Choroid plexus epithelial cell (primary cell): ENCODE measurements at regions not wholly inside any gene's neighbourhood (a gene's known extent, or its start where the extent isn't known, plus 50 kb on each side); places are given as distances from the start of the nearest gene placed in this dataset.

Experiments used
- DNase-seq: peaks from one replicate; pipeline ENCODE4 v3.0.0-alpha.2; 2010; ENCODE audit warnings: low read depth
- H3K4me3 ChIP-seq: 2 replicates; pipeline ENCODE4 v1.5.1; 2011; ENCODE audit warnings: low read depth, mild to moderate bottlenecking, control low read depth, low read length, moderate library complexity
- TF ChIP-seq, protein P1 (sequence below): conservative IDR thresholded peaks from 2 replicates; pipeline ENCODE4 v1.5.1; 2011; ENCODE audit warnings: low read depth, mild to moderate bottlenecking, control low read depth, inconsistent platforms, low read length, moderate library complexity

DNA sequence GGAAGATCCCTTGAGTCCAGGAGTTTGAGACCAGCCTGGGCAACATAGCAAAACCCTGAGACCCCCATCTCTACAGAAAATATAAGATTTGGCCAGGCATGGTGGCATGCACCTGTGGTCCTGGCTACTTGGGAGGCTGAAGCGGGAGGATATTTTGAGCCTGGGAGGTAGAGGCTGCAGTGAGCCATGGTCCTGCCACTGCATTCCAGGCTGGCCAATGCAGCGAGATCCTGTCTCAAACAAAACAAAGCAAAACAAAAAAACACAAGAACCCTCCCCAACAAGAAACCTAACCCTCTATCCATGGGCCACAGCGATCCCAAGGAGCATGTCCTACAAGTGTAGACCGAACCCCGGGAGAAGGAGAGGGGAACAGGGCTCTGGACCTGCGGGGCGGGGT, 133.3 kb downstream of the MGAT5B start:
- TF ChIP-seq, protein P1, sequence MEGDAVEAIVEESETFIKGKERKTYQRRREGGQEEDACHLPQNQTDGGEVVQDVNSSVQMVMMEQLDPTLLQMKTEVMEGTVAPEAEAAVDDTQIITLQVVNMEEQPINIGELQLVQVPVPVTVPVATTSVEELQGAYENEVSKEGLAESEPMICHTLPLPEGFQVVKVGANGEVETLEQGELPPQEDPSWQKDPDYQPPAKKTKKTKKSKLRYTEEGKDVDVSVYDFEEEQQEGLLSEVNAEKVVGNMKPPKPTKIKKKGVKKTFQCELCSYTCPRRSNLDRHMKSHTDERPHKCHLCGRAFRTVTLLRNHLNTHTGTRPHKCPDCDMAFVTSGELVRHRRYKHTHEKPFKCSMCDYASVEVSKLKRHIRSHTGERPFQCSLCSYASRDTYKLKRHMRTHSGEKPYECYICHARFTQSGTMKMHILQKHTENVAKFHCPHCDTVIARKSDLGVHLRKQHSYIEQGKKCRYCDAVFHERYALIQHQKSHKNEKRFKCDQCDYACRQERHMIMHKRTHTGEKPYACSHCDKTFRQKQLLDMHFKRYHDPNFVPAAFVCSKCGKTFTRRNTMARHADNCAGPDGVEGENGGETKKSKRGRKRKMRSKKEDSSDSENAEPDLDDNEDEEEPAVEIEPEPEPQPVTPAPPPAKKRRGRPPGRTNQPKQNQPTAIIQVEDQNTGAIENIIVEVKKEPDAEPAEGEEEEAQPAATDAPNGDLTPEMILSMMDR, result no peak
- no peak overlapping the region for H3K4me3 ChIP-seq
- no peak for DNase-seq

DNA sequence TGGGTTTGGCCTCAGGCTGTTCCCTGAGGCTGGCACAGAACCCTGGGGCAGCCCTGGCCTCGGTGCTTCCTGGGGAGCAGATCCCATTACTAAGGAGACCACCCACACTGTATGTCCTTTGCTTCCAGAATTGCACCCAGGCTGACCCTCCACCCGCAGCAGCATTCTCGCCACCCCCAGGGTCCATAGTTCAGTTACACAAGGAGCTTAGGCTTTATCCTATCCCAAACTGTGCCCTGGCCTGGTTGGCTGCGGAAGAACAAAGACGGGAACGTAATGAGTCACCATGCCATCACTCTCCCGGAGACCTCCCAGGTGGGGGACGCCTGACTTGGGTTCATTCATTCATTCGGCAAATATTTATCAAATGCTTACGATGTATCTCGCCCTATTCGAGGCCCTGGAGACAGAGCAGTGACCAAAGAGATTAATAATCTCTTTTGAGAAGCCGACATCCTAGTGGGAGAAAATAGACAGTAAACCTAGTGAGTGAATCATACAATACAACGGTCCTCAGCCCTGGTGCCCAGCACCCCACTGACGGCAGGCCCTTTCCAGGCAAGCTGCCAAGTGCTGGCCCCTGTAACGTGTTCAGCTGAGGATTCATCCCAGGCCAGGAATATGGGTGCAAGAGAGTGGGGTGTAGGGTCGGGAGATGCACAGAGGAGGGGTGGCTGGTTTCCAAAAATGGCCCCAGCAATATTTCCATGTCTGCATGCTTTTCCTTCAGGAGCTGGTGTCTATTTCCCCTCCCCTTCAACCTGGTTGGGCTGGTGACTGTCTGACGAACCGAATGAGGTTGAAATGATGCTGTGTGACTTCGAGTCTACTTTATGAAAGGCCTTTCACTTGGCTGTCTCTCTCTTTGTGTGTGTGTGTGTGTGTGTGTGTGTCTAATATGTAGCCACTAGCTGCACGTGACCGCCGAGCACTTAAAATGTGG, 134.2 kb downstream of the MGAT5B start:
- no peak overlapping the region for H3K4me3 ChIP-seq
- TF ChIP-seq, protein P1, result no peak
- peak; percentile 55 for DNase-seq

DNA sequence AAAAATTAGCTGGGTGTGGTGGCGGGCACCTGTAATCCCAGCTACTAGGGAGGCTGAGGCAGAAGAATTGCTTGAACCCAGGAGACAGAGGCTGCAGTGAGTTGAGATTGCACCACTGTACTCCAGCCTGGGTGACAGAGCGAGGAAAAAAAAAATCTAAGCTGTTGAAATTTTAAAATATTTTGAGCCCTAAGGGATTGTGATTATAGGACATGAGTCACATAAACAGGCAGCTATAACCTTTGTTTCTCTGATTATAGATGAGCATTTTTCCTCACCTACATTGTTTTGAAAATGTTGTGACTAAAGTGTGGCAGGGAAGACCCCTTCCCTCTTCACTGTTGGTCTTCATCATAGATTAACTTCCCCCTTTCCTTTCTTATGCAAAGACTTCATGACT, 135.5 kb downstream of the MGAT5B start:
- DNase-seq, result no peak
- no peak overlapping the region for H3K4me3 ChIP-seq
- TF ChIP-seq, protein P1, result no peak

DNA sequence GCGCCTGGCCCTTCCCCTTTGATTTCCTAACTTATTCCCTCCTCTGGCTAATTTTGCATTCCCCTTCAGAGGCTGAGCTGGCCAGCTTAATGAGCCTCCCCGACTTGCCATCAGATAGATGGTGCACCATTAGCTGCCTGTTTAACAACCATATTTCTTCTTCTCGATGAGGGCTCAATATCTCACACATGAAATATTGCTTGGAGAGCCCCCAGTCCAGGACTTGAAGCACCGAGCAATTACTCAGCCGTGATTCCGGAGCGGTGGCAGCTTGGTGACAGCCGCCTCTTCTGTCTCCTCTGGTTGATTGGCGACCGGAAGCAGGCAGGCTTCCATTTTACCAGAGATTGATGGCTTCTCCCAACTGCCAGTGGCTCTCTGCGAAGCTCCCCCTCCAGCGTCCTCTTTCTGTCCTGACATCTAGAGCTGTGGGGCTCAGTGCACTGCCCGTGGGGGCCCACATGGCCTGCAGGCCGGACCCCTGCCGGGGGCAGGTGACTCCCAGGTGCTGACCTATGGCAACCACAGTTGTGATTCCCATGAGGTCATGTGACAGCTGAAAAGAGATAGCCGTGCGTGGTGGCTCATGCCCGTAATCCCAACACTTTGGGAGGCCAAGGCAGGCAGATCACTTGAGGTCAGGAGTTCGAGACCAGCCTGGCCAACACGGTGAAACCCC, 133.7 kb upstream of the SEC14L1 start:
- TF ChIP-seq, protein P1, result no peak
- DNase-seq, result no peak
- H3K4me3 ChIP-seq, result no peak overlapping the region

DNA sequence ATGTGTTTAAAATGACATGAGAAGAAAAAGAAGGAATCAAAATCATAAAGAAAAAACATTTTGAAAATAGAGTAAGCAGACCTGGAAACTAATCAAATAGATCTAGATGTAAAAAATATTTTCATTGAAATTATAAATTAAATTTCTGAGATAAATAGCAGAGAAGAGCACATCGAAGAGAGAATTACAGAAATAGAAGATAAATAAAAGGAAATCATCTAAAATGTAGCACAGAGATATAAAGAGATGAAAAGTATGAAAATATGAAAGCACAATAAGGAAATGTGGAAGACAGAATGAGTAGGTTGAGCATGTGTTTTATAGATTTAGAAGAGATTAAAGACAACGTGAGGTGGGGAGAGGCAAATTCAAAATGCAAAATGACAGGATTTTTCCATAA, 130.9 kb upstream of the SEC14L1 start:
- TF ChIP-seq, protein P1, result no peak
- no peak for DNase-seq
- no peak overlapping the region for H3K4me3 ChIP-seq

DNA sequence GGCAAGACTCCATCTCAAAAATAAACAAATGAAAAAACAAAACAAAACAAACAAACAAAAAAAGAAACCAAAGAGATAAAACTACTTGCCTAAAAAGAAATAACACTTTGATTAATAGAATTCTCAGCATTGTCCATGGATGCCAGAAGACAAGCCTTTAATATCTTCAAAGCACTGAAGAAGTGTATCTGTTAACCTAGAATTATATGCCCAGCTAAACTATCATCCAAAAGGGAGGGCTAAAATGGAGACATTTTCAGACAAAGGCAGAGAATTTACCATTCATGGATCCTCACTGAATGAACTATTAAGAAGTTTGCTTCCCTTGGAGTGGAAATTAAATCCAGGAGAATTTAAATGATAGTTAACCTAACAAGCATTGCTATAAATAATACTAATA, 130.1 kb upstream of the SEC14L1 start:
- H3K4me3 ChIP-seq, result no peak overlapping the region
- no peak for DNase-seq
- TF ChIP-seq, protein P1, result no peak
